Lung (tissue), 11 donors: ENCODE measurements at regions not wholly inside any gene's neighbourhood (a gene's known extent, or its start where the extent isn't known, plus 50 kb on each side); places are given as distances from the start of the nearest gene placed in this dataset.
"Not testable (repeated sequence)": the region's sequence is repeated elsewhere in the genome, so short reads cannot be mapped to it uniquely, and the experiment has no call there.

ENCODE experiments used
- ATAC-seq: fragments of 200-7000 bp; cut with Tn5 transposase; one replicate; pipeline ENCODE4 v1.9.1; 2020; ENCODE audit warnings: moderate number of reproducible peaks; ENCODE audit not compliant: insufficient read depth, low FRiP score
- DNase-seq, 3 donors: peaks; one replicate each; pipeline ENCODE4 v3.0.0-alpha.2; 2013 to 2017
- H3K27ac ChIP-seq, 2 donors: one replicate each; pipeline ENCODE4 v1.5.1; 2013; ENCODE audit warnings: mild to moderate bottlenecking in 2 of 2, moderate library complexity in 2 of 2, control low read depth in 1 of 2, inconsistent platforms in 1 of 2, low read depth in 1 of 2, low read length in 1 of 2
- H3K27me3 ChIP-seq, 3 donors: one replicate each; pipeline ENCODE4 v1.5.1; 2013; ENCODE audit warnings: low read length in 2 of 3; ENCODE audit not compliant: control insufficient read depth in 3 of 3, insufficient read depth in 3 of 3
- H3K36me3 ChIP-seq, 4 donors: one replicate each; pipeline ENCODE4 v1.5.1; 2013; ENCODE audit warnings: low read length in 4 of 4, mild to moderate bottlenecking in 1 of 4, moderate library complexity in 1 of 4; ENCODE audit not compliant: control insufficient read depth in 4 of 4, insufficient read depth in 4 of 4
- H3K4me1 ChIP-seq, 5 donors: one replicate each; pipeline ENCODE4 v1.5.1; 2013; ENCODE audit warnings: low read length in 5 of 5, mild to moderate bottlenecking in 2 of 5, moderate library complexity in 1 of 5; ENCODE audit not compliant: control insufficient read depth in 5 of 5, insufficient read depth in 5 of 5
- H3K4me3 ChIP-seq: one replicate; pipeline ENCODE4 v1.5.1; 2013; ENCODE audit warnings: mild to moderate bottlenecking, control low read depth, moderate library complexity
- H3K9ac ChIP-seq, 2 donors: one replicate each; pipeline ENCODE4 v1.5.1; 2013; ENCODE audit warnings: low read length in 2 of 2, control low read depth in 1 of 2; ENCODE audit not compliant: insufficient read depth in 1 of 2
- H3K9me3 ChIP-seq, 4 donors: one replicate each; pipeline ENCODE4 v1.5.1; 2013; ENCODE audit warnings: low read length in 3 of 4, mild to moderate bottlenecking in 1 of 4, moderate library complexity in 1 of 4; ENCODE audit not compliant: control insufficient read depth in 4 of 4, insufficient read depth in 3 of 4
- WGBS, 2 donors: extraction: QIAGEN DNeasy Blood & Tissue Kit; methylation state at CpG; one replicate each; pipeline ENCODE4 v1.1.7; 2013; 5-methylcytosine and 5-hydroxymethylcytosine counted together
- TF ChIP-seq, protein P1 (sequence below): IDR thresholded peaks from 2 replicates; pipeline ENCODE4 v1.5.1; 2012; ENCODE audit warnings: mild to moderate bottlenecking; ENCODE audit errors: control extremely low read depth, extremely low read depth
- donor health status: control.
- donor health status: control.
- donor health status: Bipolar disorder and iron deficiency.
- donor health status: healthy.
- donor health status: DM: yes; HTN: yes; CAD: no.

DNA sequence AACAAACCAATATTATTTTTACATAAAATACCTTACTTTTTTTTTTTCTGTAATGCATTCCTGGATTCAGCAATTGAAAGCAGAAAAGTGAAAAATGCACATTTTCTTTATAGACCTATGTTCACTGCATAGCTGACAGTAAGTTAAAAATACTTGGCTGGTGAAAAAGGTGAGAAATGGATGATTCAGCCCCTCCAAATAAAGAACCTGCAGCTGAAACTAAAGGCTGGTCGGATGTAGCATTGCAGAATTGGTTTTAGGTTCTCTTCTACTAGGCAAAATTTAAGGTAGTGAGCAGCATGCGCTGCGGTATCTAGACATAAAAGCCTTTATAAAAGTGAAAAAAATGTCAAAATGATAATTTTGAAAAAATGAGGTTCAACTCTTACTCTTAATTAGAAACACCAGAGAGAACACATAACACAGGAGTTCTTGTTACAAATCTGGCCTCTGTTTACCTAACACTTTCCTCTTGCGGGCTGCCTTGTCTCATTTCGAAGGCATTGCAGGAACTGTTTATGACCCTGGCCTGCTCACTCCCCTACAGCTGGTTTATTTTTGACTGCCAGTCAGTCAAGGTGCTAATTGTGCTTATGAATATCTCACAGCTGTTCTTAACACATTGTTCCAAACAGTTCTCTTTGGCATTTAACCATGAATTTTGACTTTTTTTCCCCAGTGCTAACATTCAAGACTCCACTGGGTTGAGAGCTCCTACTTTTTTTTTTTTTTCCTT is 455.4 kb upstream of the TBL1XR1 start:
- DNase-seq, result peak; percentile 51 to 85 (median 85)
- 70 to 86% methylated on average over 5 of the region's 5 CpGs for WGBS, 2 donors
- Histone ChIP-seq H3K4me1 (peaks cover 0 to 15% (median 2%) of the 10 kb centered on the region in 5 donors), H3K27ac (no peak overlapping the region), H3K36me3 (no peaks in the 10 kb centered on the region), H3K9me3 (no peaks in the 10 kb centered on the region), H3K27me3 (no peaks in the 10 kb centered on the region), H3K9ac (no peak overlapping the region), H3K4me3 (no peak overlapping the region)
- TF ChIP-seq, protein P1, sequence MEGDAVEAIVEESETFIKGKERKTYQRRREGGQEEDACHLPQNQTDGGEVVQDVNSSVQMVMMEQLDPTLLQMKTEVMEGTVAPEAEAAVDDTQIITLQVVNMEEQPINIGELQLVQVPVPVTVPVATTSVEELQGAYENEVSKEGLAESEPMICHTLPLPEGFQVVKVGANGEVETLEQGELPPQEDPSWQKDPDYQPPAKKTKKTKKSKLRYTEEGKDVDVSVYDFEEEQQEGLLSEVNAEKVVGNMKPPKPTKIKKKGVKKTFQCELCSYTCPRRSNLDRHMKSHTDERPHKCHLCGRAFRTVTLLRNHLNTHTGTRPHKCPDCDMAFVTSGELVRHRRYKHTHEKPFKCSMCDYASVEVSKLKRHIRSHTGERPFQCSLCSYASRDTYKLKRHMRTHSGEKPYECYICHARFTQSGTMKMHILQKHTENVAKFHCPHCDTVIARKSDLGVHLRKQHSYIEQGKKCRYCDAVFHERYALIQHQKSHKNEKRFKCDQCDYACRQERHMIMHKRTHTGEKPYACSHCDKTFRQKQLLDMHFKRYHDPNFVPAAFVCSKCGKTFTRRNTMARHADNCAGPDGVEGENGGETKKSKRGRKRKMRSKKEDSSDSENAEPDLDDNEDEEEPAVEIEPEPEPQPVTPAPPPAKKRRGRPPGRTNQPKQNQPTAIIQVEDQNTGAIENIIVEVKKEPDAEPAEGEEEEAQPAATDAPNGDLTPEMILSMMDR, result no peak
- ATAC-seq, result no peak

- Histone ChIP-seq H3K9me3 (no peaks in the 10 kb centered on the region), H3K36me3 (no peaks in the 10 kb centered on the region), H3K4me3 (no peak overlapping the region), H3K27me3 (no peaks in the 10 kb centered on the region), H3K27ac (no peak overlapping the region), H3K9ac (no peak overlapping the region), H3K4me1 (peaks cover 0 to 12% (median 0%) of the 10 kb centered on the region in 5 donors)
- TF ChIP-seq, protein P1, result no peak
- ATAC-seq (no peak), DNase-seq (no peak)
- 73 to 88% methylated on average over 4 of the region's 4 CpGs for WGBS, 2 donors
These were observed 460.0 kb upstream of the TBL1XR1 start for GRCh38 chr3:177657243-177657642.

- TF ChIP-seq, protein P1, result no peak
- no peak for ATAC-seq
- H3K9me3 ChIP-seq, result no peaks in the 10 kb centered on the region
- no peaks in the 10 kb centered on the region for H3K27me3 ChIP-seq
- H3K36me3 ChIP-seq, result no peaks in the 10 kb centered on the region
- DNase-seq, result no peak
- H3K4me1 ChIP-seq, result peaks cover 0 to 2% (median 0%) of the 10 kb centered on the region in 5 donors
- H3K9ac ChIP-seq, result no peak overlapping the region
- H3K27ac ChIP-seq, result no peak overlapping the region
- H3K4me3 ChIP-seq, result no peak overlapping the region
These were observed 461.1 kb upstream of the TBL1XR1 start for GRCh38 chr3:177658354-177658753.

GRCh38 chr3:177664380-177665103 is 467.3 kb upstream of the TBL1XR1 start:
- not testable (repeated sequence) for H3K4me1 ChIP-seq, H3K27ac ChIP-seq, H3K27me3 ChIP-seq, H3K9ac ChIP-seq, H3K9me3 ChIP-seq, ATAC-seq, DNase-seq, H3K4me3 ChIP-seq, H3K36me3 ChIP-seq
- 91 to 94% methylated on average over 17 of the region's 17 CpGs for WGBS, 2 donors
